ENCODE measurements at regions not wholly inside any gene's neighbourhood (a gene's known extent, or its start where the extent isn't known, plus 50 kb on each side); places are given as distances from the start of the nearest gene placed in this dataset.

GRCh38 chr3:95459706-95460105, 1354.7 kb upstream of the EPHA6 start:
- TF ChIP-seq POLR2AphosphoS5 (IDR thresholded peaks at IDR 0.05; ENCODE audit: borderline replicate concordance, low read depth, low read length), result no peak
- TF ChIP-seq EZH2 (IDR thresholded peaks at IDR 0.05), result no peak
- TF ChIP-seq FOXP2 (optimal IDR thresholded peaks at IDR 0.05; ENCODE audit: control extremely low read depth, extremely low read length, insufficient read depth), result no peak

Measured in SK-N-MC (cell line).